ENCODE measurements at regions not wholly inside any gene's neighbourhood (a gene's known extent, or its start where the extent isn't known, plus 50 kb on each side); places are given as distances from the start of the nearest gene placed in this dataset.
A peak's percentile ranks its signal among the peaks of the same experiment; 100 is the strongest.

DNA sequence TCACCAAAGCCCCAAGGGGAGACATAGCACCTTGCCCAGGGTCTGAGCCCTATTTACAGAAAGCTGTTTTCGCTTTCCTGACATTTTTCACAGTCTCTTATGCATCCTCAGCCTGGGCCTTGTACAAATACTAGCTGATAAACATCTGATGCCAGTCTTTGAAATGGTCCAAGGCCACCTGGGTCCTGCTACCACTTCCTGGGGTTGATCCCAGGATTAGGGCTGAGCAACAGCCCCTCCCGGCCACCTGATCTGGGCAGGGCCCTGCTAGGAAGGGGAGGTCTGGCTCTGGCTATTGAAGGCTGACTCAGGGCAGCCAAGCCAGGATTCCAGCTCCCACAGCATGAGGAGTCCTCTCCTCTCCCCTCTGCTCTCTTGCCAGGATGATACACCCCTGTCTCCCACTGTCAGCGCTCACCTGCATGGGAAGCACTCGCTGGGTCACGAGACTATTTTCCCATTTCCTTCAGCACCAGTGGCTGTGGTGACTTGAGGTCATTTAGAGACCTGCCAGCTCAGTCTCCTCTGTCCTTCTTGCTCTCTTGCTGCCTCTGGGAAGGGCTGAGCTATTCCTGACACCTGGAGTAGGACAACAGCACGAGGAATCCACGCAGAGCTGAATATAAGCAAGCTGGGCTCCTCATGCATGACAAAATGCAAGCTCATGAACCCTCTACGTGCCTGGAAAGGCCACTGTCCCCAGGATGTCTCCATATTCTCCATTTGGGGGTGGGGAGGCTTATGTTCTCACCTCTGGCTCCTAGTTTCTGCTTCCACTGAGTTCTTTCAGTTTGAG lies 53.0 kb upstream of the LGALSL start:
- no peaks in the 10 kb centered on the region for H3K9me3 Mint-ChIP-seq
- H3K36me3 Mint-ChIP-seq (ENCODE audit: low read depth), result peaks cover 3% of the 10 kb centered on the region
- H3K4me3 Mint-ChIP-seq, result peak overlapping the region; percentile 71
- peak overlapping the region; percentile 99 for H3K27ac Mint-ChIP-seq
- peaks cover 11% of the 10 kb centered on the region for H3K27me3 Mint-ChIP-seq (ENCODE audit: low read depth, poor library complexity)
- H3K4me1 Mint-ChIP-seq, result peaks cover 78% of the 10 kb centered on the region
- TF ChIP-seq, protein P1, sequence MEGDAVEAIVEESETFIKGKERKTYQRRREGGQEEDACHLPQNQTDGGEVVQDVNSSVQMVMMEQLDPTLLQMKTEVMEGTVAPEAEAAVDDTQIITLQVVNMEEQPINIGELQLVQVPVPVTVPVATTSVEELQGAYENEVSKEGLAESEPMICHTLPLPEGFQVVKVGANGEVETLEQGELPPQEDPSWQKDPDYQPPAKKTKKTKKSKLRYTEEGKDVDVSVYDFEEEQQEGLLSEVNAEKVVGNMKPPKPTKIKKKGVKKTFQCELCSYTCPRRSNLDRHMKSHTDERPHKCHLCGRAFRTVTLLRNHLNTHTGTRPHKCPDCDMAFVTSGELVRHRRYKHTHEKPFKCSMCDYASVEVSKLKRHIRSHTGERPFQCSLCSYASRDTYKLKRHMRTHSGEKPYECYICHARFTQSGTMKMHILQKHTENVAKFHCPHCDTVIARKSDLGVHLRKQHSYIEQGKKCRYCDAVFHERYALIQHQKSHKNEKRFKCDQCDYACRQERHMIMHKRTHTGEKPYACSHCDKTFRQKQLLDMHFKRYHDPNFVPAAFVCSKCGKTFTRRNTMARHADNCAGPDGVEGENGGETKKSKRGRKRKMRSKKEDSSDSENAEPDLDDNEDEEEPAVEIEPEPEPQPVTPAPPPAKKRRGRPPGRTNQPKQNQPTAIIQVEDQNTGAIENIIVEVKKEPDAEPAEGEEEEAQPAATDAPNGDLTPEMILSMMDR (IDR thresholded peaks at IDR 0.05), result no peak
- DNase-seq, result no peak

GRCh38 chr2:64401529-64401880 lies 52.5 kb upstream of the LGALSL start:
- TF ChIP-seq, protein P1 (IDR thresholded peaks at IDR 0.05), result no peak
- Mint-ChIP-seq H3K9me3 (no peaks in the 10 kb centered on the region), H3K36me3 (ENCODE audit: low read depth) (peaks cover 3% of the 10 kb centered on the region), H3K4me1 (peaks cover 84% of the 10 kb centered on the region), H3K27me3 (ENCODE audit: low read depth, poor library complexity) (peaks cover 12% of the 10 kb centered on the region), H3K4me3 (peak overlapping the region; percentile 71), H3K27ac (peak overlapping the region; percentile 99)
- no peak for DNase-seq

GRCh38 chr2:64402876-64403275 lies 51.1 kb upstream of the LGALSL start:
- peak overlapping the region; percentile 99 for H3K27ac Mint-ChIP-seq
- peaks cover 12% of the 10 kb centered on the region for H3K27me3 Mint-ChIP-seq (ENCODE audit: low read depth, poor library complexity)
- H3K4me1 Mint-ChIP-seq, result peaks cover 96% of the 10 kb centered on the region
- no peak for DNase-seq
- H3K9me3 Mint-ChIP-seq, result peaks cover 3% of the 10 kb centered on the region
- peak overlapping the region; percentile 46 for H3K4me3 Mint-ChIP-seq
- TF ChIP-seq, protein P1 (IDR thresholded peaks at IDR 0.05), result no peak
- no peaks in the 10 kb centered on the region for H3K36me3 Mint-ChIP-seq (ENCODE audit: low read depth)

DNA sequence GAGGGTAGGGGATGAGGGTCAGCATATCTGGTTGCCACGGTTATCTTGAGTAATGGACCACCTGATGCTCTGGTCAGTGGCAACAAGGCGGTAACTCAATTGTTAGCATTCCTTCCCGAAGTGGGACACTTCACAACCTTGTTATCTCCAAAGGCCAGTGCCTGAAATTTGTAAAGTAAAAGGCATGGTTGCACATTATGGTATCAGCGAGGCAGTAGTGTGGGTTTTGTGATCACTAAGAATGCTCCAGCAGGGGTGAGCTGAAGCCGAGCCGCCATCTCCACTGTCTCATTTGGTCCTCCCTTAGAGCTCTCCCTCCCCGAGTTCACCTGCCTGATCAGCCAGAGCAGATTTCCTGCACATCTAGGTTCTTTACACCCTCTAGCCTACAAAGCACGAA lies 50.5 kb upstream of the LGALSL start:
- no peak for DNase-seq
- Mint-ChIP-seq H3K27ac (peak overlapping the region; percentile 99), H3K9me3 (peaks cover 3% of the 10 kb centered on the region), H3K27me3 (ENCODE audit: low read depth, poor library complexity) (peaks cover 12% of the 10 kb centered on the region), H3K4me3 (peak overlapping the region; percentile 68), H3K4me1 (peaks cover 93% of the 10 kb centered on the region), H3K36me3 (ENCODE audit: low read depth) (no peaks in the 10 kb centered on the region)
- TF ChIP-seq, protein P1 (IDR thresholded peaks at IDR 0.05), result no peak

DNA sequence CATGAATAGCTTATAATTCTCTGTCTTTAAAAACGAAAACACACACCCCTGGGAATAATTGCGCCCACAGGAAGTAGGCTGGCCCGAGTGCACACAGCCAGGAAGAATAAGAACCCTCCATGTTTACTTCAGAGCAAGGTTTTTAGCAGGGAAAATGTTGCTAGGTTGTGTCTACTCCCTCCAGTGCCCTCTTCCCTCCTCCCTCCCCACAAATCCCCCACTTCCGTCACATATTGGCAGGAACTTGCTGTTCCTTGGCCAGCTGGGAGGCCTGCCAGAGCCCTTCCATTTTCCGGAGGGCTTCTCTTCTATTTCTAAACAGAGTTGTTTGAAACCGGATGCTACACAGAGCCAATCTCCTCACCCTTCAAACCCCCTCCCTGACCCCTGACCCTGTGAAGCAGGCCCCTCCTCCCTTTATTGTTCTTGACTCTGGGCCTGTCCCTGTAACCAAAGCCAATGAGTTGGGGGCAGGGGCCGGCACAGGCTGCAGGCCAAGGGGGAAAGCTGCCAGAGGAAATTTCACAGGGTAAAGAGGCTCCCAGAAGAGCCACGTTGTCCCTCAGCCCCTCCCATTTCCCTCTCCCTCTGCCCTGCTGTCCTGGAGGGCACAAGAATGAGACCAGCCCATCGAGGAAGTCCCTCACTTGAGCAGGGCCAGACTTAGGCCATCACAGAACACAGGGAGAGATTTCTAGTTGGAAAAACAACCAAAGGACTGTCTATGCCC lies 49.8 kb upstream of the LGALSL start:
- TF ChIP-seq, protein P1 (IDR thresholded peaks at IDR 0.05), result no peak
- Mint-ChIP-seq H3K4me1 (peaks cover 85% of the 10 kb centered on the region), H3K9me3 (peaks cover 3% of the 10 kb centered on the region), H3K27ac (peak overlapping the region; percentile 99), H3K36me3 (ENCODE audit: low read depth) (no peaks in the 10 kb centered on the region), H3K4me3 (peak overlapping the region; percentile 68), H3K27me3 (ENCODE audit: low read depth, poor library complexity) (peaks cover 8% of the 10 kb centered on the region)
- DNase-seq, result peak; percentile 85
